ENCODE measurements at regions not wholly inside any gene's neighbourhood (a gene's known extent, or its start where the extent isn't known, plus 50 kb on each side); places are given as distances from the start of the nearest gene placed in this dataset.

DNA sequence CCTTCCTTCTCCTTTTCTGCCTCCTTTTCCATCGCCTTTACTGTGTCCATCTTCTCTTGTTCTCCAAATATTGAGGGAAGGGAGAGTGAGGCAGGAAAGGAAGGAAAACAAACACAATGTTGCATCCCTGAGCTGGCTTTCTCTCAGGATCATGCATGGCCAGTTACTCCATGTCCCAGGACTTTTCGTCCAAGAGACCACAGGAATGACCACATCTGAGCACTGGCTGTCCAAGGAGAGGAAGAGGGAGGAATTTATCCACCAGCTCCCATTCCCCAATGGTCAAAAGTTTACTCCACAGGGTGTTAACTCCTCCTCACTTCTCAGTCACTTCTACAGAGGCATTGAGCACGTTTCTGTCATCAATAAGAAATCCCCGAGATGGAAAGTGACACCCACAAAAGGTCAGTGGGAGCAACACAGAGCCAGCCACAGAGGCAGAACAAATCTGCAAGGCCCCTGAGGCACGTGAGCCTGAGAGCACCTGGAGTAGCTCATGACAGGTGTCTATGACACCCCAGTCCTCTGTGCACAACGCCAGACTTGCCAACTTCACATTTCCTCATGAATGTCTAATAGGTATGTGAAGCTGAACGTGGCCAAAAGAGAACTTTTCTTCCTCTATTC is 177.3 kb upstream of the NUDT4 start:
- TF ChIP-seq EZH2 (IDR thresholded peaks at IDR 0.05; ENCODE audit: borderline replicate concordance, low read length) = no peak
- TF ChIP-seq, protein P1, sequence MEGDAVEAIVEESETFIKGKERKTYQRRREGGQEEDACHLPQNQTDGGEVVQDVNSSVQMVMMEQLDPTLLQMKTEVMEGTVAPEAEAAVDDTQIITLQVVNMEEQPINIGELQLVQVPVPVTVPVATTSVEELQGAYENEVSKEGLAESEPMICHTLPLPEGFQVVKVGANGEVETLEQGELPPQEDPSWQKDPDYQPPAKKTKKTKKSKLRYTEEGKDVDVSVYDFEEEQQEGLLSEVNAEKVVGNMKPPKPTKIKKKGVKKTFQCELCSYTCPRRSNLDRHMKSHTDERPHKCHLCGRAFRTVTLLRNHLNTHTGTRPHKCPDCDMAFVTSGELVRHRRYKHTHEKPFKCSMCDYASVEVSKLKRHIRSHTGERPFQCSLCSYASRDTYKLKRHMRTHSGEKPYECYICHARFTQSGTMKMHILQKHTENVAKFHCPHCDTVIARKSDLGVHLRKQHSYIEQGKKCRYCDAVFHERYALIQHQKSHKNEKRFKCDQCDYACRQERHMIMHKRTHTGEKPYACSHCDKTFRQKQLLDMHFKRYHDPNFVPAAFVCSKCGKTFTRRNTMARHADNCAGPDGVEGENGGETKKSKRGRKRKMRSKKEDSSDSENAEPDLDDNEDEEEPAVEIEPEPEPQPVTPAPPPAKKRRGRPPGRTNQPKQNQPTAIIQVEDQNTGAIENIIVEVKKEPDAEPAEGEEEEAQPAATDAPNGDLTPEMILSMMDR (IDR thresholded peaks at IDR 0.05; ENCODE audit: low read length) = no peak
